ENCODE measurements at regions not wholly inside any gene's neighbourhood (a gene's known extent, or its start where the extent isn't known, plus 50 kb on each side); places are given as distances from the start of the nearest gene placed in this dataset.
"Not testable (repeated sequence)": the region's sequence is repeated elsewhere in the genome, so short reads cannot be mapped to it uniquely, and the experiment has no call there.

DNA sequence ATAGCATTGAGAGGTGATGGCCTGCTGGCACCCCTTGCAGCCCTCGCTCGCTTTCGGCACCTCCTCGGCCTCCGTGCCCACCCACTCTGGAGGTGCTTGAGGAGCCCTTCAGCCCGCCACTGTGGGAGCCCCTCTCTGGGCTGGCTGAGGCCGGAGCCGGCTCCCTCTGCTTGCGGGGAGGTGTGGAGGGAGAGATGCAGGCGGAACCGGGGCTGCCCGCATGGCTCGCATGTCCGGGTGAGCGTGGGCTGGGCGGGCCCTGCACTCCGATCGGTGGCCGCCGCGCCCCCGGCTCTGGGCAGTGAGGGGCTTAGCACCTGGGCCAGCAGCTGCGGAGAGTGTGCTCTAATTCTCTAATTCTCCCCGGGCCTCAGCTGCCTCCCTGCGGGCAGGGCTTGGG, 101.1 kb downstream of the KIF4B start:
- no peak for DNase-seq (ENCODE audit: low read depth in 3 of 3, low spot score in 1 of 3)

DNA sequence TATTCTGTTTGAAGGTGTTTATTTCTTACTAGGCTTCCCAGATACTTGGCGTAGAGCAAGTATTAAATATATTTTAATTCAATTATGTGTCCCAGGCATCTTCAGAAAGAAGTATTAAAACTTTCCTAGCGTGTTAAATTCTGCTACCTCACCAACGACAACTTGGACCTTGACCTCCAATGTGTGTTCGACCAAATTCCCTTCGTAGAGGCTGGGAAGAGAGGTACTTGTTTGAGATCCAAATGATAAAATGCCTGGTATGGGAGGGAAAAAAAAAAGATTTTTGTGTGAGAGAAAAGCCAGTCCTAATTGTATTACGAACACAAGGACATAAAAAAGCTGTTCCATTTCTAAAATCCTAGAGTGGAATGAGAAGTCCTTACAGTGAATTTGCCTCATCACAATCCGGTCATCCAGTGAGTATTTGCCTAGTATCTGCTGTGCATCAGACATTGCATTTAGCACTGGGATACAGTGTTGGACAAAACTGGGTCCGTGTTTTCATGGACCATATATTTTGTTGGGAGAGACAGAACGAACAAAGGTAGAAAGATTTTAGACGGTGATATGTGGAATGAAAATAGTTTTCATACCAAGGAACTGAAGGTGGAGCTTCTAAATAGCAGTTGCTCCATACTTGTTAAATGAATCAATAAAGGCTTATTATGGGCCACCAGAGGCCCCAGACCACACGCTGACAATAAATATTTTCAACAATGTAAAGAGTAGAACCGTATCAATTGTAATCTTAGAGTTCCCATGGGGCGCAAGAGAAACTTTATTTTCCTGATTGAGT, 103.1 kb downstream of the KIF4B start:
- DNase-seq (ENCODE audit: low read depth in 3 of 3, low spot score in 1 of 3) = no peak

DNA sequence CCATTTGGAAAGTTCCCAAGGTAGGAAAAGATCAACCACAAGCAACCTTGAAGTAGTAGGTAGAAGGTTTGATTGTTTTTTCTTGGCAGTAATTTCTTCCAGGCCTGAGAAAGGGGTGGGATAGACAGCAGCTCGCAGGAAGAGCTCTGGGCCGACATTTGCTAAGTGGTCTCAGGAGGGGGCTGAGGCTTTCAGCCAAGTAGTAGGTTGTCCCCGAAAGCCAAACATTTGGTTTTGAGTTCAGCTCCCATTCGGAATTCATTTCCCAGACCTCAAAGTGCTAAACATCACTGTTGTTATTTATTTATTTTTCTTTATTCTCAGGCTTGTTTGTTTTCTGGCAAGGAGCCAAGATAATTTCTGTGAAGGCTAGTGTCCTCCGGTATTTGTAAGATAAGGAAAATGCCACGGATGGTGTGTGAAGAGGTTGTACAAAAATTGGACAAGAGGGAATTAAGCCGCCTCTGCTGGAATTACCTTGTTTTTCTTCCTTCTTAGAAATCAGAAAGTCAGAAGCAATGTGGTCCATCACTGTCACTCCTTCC, 112.1 kb downstream of the KIF4B start:
- no peak for DNase-seq (ENCODE audit: low read depth in 3 of 3, low spot score in 1 of 3)

DNA sequence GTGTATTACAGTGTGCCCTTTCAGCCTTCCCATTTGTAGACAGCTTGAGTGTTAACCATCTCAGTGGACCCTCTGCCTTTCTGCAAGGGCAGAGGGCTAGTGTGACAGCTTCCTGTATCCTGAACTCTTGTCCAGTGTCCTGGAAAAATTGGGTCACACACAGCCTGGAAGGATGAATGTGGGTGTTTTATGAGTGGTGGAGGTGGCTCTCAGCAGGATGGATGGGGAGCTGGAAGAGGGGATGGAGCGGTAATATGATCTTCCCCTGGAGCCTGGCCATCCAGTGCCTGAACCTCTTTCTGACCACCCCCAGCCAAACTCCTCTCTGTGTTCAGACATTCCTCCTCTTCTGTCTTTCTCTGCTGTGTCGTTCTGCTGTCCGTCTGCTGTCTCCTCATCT, 113.0 kb downstream of the KIF4B start:
- DNase-seq (ENCODE audit: low read depth in 3 of 3, low spot score in 1 of 3) = no peak

DNA sequence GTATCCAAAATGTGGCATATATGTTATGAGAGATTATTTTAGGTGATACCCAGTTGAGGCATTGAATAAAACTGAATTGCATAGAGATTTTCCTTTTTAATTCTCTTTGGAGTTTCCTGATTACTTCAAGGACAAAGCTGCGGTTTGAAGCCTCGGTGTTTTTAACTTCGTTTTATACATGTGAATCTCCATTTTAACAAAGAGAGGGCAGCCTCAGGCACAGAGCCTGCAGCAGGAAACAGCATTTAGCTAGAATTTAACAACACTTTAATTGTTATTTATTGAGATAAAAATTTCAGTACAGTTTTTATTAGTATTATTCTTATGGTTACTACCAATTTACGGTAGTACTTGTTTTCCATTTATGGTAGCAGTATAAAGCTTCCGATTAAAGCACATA, 114.0 kb downstream of the KIF4B start:
- DNase-seq (ENCODE audit: low read depth in 3 of 3, low spot score in 1 of 3) = no peak

DNA sequence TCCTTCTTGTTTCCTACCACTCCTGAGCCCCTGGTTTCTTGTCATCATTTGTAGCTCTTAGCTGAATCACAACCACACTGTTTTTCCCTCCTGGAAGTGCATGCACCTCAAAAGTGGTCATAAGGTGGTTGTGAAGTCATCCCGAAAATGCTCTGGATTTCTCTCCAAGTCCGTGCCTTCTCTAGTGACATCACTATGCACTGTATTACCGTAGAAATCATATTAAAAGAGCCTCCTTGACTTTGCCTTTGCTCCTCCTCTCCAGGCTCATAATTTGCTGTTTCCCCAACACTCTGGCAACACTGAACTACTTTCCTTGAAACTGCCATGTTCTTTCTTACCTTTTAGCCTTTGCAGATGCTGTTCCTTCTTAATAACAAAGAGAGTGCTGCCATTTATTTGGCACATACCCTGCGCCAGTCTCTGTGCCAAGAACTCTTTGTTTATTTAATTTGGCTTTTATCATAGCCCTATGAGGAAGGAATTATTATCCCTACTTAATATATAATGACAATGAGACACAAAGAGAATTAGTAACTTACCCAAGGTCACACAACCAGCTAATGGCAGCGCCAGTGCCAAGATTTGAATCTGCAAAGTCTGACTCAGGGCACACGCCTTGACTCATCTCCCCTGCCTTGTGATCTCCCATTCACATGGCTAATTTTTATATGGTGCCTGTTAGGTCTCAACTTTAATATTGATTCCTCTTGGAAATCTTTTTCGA, 115.4 kb downstream of the KIF4B start:
- no peak for DNase-seq (ENCODE audit: low read depth in 3 of 3, low spot score in 1 of 3)

DNA sequence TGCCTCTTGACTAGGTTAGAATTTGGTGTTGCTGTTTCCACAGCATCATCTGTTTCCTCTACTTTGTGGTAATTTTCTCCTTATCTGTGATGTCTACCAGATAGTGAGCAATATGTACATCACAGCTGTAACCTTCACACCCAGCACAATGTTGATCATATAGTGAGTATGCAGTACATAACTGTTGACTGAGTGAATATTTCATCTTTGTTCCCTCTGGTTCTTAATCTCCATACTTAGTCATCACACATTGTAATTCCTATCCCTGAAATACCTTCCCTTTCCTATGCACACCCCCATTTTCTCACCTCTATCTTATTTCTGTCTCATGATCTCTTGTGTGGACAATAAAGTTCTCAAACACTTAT, 115.9 kb downstream of the KIF4B start:
- no peak for DNase-seq (ENCODE audit: low read depth in 3 of 3, low spot score in 1 of 3)

DNA sequence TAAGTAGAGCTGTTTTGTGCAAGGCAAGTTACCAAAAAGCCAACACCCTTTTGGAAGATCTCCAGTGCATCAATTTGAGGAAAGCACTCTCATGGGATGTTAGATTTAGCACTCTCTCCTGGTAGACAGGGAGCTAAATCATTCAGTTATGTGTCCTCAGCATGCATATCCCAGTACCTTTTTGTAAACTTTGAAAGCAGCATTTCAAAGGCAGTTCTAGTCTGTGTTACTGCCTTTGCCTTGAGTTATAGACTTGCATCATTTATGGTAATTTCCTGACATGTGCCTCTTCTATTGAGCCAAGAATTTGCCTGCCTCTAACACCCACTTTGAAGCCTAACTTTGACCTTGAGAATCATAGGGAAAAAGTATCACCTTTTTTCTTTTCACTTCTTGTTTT, 120.6 kb downstream of the KIF4B start:
- no peak for DNase-seq (ENCODE audit: low read depth in 3 of 3, low spot score in 1 of 3)

DNA sequence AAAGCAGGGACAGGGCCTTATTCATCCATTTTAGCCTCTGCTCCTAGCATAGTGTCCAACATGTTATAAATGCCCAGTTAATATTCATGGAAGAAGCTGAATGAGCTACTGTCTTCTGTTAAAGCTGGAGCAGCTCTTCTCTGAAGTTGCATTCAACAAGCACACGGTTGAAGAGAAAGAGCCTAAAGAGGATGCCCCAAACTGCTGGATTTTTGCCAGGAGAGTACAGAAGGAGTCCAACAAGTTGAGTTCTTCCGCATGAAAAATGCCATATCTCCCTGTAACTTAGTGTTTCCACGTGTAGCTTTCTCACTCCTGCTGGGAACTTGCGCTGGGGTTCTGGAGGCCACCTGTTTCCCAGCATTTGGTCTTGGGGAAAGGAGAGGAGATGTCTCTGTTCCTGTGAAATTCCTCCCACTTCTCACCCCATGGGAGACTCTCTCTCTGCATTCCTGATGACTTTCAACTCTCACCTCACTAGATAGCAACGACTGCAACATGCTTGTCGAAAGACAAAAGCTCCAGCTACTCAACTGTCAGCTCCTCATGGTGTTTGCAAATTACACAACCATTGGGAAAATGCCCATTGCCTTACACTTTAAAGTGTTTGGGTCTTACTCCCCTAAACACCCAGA, 122.8 kb downstream of the KIF4B start:
- DNase-seq (ENCODE audit: low read depth in 3 of 3, low spot score in 1 of 3) = no peak

DNA sequence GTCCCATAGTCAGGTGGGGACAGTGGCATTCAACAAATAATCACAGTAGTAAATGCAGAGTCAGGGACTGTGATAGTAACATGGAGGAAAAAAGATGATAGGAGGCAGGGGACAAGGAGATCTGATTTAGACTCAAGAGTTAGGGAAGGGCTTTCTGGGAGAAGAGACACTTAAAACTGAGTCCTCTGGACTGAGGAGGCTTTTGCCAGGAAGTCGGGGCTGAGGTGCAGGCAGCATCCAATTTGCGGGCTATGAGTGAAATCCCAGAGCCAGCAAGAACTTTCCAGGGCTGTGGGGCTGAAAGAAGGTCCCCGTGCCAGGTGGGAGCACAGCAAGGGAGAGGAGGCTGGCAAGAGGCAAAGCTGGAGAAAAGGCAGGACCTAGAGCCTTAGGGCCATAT, 124.1 kb downstream of the KIF4B start:
- no peak for DNase-seq (ENCODE audit: low read depth in 3 of 3, low spot score in 1 of 3)

DNA sequence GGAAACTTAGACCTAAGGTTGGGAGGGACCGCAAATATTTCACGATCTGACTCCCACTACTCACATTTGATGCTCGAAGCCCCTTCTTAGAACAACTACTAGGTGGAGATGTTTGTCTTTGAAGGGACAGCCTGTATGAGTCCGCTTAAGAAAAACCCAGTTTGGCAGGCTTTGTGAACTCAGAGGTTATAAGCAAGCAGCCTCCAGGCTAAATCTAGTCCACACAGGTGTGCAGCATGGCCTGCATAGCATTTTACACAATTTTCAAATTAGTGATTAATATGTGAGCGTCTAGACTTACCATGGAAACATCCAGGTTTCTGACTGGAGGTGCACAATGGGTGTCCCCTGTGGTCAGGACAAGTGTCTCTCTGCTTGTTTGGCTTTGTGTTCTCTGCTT, 127.1 kb downstream of the KIF4B start:
- no peak for DNase-seq (ENCODE audit: low read depth in 3 of 3, low spot score in 1 of 3)

DNA sequence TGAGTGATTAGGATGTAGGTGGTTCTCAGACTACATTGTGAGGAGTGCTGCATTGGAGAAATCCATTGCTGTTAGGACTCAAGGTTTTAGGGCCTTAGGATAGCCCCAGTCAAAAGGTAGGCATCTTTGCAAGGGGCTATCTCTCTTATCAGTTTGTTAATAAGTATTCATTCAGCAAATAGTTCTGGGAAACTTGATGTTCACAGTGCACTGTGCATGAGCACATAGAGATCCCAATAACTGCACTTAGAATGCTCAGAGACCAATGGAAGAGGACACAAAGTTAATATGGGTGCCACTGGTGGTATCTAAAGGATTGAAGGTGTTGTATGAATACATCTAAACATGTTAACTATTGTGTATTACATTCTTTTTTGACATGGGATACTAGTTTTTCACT, 131.4 kb downstream of the KIF4B start:
- no peak for DNase-seq (ENCODE audit: low read depth in 3 of 3, low spot score in 1 of 3)

DNA sequence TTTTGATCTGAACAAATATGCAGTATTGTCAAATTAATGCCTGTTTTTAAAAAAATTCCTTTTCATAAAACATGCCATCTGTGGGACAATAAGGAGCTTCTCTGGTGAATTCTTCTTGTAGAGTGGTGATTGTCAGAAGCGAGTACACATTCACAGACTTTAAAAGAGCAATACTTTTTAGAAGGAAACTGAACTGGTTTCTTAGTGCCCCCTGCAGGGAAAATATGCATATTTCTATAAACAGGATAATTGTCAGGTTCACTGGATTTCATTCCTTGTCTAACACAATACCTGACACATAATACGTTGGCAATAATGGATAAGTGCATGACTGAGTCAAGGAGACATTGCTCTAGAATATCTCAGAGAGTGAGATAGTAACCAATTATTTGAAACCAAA, 133.7 kb downstream of the KIF4B start:
- DNase-seq (ENCODE audit: low read depth in 3 of 3, low spot score in 1 of 3) = no peak

DNA sequence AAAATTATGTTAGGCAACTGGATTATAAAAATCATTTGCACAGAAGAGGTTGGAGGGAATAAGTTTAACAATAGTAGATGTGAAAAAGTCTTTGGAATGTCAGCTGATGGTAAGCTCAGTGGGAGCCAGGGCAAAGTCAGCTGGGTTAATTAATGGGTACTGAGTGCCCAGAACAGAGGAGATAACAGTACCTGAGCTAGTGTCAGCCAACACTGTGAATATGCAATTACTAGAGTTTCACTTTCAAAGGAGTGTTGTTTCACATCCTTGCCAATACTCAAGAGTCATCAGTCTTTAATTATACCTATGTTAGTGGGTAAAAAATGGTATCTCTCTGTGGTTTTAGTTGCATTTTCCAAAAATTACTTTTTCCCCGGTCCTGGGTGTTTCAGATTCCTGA, 135.1 kb downstream of the KIF4B start:
- DNase-seq (ENCODE audit: low read depth in 3 of 3, low spot score in 1 of 3) = no peak

DNA sequence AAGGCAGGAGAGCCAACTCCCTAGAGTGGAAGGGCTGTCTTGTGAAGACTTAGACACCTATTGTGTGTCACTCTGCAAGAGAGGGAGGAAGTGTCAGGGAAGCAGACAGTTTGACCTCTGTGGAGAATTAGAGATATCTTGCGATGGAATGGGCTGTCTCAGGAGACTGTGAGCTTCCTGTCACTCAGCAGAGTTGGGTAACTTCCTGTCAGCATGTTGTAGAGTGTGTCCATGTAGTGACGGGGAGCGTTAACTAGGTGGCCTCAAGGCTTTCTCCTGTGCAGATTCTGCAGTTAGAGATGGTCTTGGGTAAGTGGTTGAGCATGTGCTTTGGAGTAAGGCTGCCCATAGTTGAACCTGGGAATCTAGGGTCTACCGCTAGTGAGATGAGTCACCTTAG, 136.5 kb downstream of the KIF4B start:
- DNase-seq (ENCODE audit: low read depth in 3 of 3, low spot score in 1 of 3) = no peak

DNA sequence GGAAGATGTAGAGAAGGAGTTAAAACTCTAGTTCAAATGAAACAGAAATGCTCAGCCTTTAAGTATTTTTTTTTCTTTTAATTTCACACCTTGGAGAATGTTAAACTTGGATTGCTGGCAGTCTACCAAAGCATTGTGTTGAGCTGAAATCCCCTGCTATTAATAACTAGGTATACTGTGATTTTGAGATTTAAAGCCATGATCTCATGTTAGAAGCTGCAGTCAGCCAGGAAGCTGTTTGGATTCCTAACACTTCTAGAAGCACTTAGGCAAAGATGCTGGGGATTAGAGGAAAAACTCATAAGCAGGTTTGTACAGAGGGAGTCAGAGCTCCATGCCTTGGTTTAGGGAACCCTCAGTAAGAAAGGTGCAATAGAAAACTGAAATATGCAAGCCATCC, 141.4 kb downstream of the KIF4B start:
- DNase-seq (ENCODE audit: low read depth in 3 of 3, low spot score in 1 of 3) = no peak

DNA sequence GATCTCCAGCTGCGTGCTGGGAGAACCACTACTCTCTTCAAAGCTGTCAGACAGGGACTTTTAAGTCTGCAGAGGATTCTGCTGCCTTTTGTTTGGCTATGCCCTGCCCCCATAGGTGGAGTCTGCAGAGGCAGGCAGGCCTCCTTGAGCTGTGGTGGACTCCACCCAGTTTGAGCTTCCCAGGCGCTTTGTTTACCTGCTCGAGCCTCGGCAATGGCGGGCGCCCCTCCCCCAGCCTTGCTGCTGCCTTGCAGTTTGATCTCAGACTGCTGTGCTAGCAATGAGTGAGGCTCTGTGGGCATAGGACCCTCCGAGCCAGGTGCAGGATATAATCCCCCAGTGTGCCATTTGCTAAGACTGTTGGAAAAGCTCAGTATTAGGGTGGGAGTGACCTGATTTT, 149.5 kb downstream of the KIF4B start:
- not testable (repeated sequence) for DNase-seq (ENCODE audit: low read depth in 3 of 3, low spot score in 1 of 3)

DNA sequence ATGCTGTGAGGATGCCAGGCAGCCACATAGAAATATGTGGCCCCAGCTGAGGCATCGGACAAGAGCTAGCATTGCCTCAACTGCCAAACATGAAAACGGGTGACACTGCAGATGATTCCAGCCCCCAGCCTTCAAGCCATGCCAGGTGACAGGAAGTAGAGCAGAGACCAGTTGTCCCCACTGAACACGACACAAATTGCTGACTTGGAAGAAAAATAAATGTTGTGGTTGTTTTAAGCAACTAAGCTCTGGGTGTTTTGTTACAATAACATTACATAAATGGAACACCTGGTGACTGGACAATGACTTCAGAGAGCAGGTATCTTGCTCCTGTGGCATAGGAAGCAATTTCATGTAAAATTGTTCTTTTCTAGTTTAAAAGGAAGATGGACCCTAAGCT, 154.2 kb downstream of the KIF4B start:
- no peak for DNase-seq (ENCODE audit: low read depth in 3 of 3, low spot score in 1 of 3)

DNA sequence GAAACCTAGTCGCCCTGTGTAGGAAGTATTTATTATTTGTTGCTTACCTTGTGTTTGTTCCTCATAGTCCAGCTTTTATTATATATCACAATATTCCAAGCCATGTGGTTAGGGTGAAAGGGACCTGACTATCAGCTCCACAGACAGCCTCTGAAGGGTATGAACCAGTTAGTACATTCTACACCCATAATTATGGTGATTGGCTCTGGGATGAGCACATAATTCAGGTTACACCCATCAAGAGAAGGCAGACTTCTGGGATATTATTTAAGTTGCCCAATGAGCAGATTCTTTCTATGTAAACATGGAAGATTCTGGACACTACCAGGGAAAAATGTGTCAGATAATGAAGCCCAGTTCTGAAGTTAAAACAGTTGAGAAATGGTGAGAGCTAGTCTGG, 168.0 kb downstream of the KIF4B start:
- DNase-seq (ENCODE audit: low read depth in 3 of 3, low spot score in 1 of 3) = no peak

DNA sequence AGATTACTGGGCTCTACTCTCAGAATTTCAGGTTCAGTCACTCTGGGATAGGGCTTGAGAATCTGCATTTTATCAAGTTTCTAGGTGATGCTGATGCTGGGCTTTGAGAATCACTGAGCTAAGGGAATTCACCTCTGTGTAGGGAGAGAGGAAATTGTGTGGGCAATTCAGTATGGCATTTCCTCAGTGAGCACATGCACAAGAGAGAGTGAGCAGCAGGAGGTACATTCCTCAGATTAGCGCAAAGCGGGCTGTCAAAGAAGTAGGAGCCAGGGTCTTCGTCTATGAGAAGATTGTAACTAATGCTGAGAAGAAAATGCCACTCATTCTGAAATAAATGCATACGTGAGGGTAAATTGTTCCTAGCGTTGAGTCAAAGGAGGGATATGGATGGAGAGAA, 175.9 kb downstream of the KIF4B start:
- DNase-seq (ENCODE audit: low read depth in 3 of 3, low spot score in 1 of 3) = no peak

DNA sequence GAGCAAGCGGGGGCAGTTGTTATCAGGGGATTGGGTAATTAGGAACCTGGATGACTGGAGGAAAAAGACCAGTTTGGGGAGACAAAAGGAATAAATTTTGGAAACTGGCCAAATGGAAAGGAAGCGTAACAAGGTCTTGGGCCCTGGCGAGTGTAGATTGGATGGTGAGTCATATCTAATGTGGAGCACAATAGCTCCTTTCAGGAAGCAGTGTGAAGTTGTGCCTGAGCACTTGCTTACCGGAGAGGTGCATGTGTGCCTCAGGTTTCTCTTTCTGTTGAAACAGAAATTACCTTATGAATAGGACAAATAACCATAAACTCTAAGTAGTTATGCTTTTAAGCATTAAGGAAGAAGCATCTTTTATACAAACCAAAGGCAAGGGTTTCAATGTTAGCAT, 176.4 kb downstream of the KIF4B start:
- no peak for DNase-seq (ENCODE audit: low read depth in 3 of 3, low spot score in 1 of 3)

DNA sequence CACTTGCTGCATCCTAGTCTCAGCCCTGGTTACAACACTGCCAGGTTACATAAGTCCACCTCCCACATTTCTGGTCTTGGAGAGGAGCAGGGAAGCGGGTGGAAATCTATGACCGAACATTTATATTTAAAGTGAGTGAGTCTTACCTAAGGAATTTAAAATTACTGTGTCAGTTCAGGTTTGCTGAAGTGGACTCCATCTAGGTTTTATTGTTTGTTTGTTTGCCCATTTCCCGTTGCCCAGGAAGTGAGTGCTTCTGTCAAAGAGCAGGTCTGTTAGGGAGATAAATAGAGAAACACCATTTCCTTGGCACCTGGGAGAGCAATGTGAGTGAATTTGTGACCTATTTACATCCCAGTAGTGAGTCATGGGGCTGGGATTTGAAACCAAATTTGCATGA, 179.5 kb downstream of the KIF4B start:
- no peak for DNase-seq (ENCODE audit: low read depth in 3 of 3, low spot score in 1 of 3)

All from stimulated activated CD4-positive, alpha-beta T cell treated with anti-CD3 and anti-CD28 coated beads, TNF-alpha, amount 100 ng/mL, for 1 hour (primary cell).